Rectal smooth muscle tissue (tissue), 1 donor: ENCODE measurements at regions not wholly inside any gene's neighbourhood (a gene's known extent, or its start where the extent isn't known, plus 50 kb on each side); places are given as distances from the start of the nearest gene placed in this dataset.

Source experiments
- H3K27ac ChIP-seq: one replicate; pipeline ENCODE4 v1.7.0; 2013; ENCODE audit warnings: low read depth, low read length, inconsistent platforms
- H3K27me3 ChIP-seq: one replicate; pipeline ENCODE4 v1.7.0; 2013; ENCODE audit warnings: low read length; ENCODE audit not compliant: control insufficient read depth, insufficient read depth
- H3K36me3 ChIP-seq: one replicate; pipeline ENCODE4 v1.7.0; 2013; ENCODE audit warnings: low read length; ENCODE audit not compliant: control insufficient read depth, insufficient read depth
- H3K4me1 ChIP-seq: one replicate; pipeline ENCODE4 v1.7.0; 2013; ENCODE audit warnings: low read length; ENCODE audit not compliant: control insufficient read depth, insufficient read depth
- H3K4me3 ChIP-seq: one replicate; pipeline ENCODE4 v1.7.0; 2013; ENCODE audit warnings: low read length
- H3K9ac ChIP-seq: one replicate; pipeline ENCODE4 v1.7.0; 2013; ENCODE audit warnings: low read length

DNA sequence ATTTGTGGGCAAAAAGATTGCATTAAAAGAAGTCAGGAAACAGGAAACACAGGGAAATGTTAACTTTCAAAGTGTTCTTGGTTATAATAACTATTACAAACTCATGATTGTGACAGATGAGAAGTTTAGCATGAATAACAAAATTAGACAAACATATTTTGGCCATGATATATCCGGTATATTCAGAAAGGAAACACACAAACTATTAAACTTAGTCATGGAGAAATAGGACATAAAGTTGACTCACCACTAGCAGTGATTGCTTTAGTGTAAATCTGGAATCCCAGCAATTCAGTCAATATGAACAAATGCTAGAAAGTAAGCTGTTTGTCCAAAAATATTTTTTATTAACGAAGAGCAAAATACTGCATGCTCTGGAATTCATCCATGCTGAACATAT, 1299.9 kb downstream of the C4orf33 start:
- H3K9ac ChIP-seq = no peak overlapping the region
- no peaks in the 10 kb centered on the region for H3K27me3 ChIP-seq
- H3K27ac ChIP-seq = no peak overlapping the region
- H3K4me1 ChIP-seq = no peaks in the 10 kb centered on the region
- no peaks in the 10 kb centered on the region for H3K36me3 ChIP-seq
- no peak overlapping the region for H3K4me3 ChIP-seq

GRCh38 chr4:130403221-130403620, 1307.3 kb downstream of the C4orf33 start:
- H3K4me1 ChIP-seq = no peaks in the 10 kb centered on the region
- no peaks in the 10 kb centered on the region for H3K36me3 ChIP-seq
- H3K4me3 ChIP-seq = no peak overlapping the region
- no peak overlapping the region for H3K27ac ChIP-seq
- H3K9ac ChIP-seq = no peak overlapping the region
- H3K27me3 ChIP-seq = no peaks in the 10 kb centered on the region

- Histone ChIP-seq H3K36me3 (no peaks in the 10 kb centered on the region), H3K4me3 (no peak overlapping the region), H3K27ac (no peak overlapping the region), H3K9ac (no peak overlapping the region), H3K27me3 (no peaks in the 10 kb centered on the region), H3K4me1 (no peaks in the 10 kb centered on the region)
Measured at GRCh38 chr4:130416228-130416627, 1320.3 kb downstream of the C4orf33 start.

- no peak overlapping the region for H3K9ac ChIP-seq
- no peak overlapping the region for H3K27ac ChIP-seq
- H3K4me1 ChIP-seq = no peaks in the 10 kb centered on the region
- H3K4me3 ChIP-seq = no peak overlapping the region
- H3K27me3 ChIP-seq = no peaks in the 10 kb centered on the region
- H3K36me3 ChIP-seq = no peaks in the 10 kb centered on the region
Measured at GRCh38 chr4:130419211-130419975, 1323.4 kb downstream of the C4orf33 start.

GRCh38 chr4:130422261-130422660, 1326.3 kb downstream of the C4orf33 start:
- no peak overlapping the region for H3K4me3 ChIP-seq
- no peak overlapping the region for H3K9ac ChIP-seq
- no peak overlapping the region for H3K27ac ChIP-seq

GRCh38 chr4:130424211-130424610, 1328.3 kb downstream of the C4orf33 start:
- H3K4me1 ChIP-seq = no peaks in the 10 kb centered on the region
- no peaks in the 10 kb centered on the region for H3K36me3 ChIP-seq
- no peak overlapping the region for H3K9ac ChIP-seq
- no peak overlapping the region for H3K27ac ChIP-seq
- H3K4me3 ChIP-seq = no peak overlapping the region
- H3K27me3 ChIP-seq = no peaks in the 10 kb centered on the region

More at GRCh38 chr4:130422261-130422660, 1326.3 kb downstream of the C4orf33 start:
- Histone ChIP-seq H3K36me3 (no peaks in the 10 kb centered on the region), H3K27me3 (no peaks in the 10 kb centered on the region), H3K4me1 (no peaks in the 10 kb centered on the region)

- Histone ChIP-seq H3K4me1 (no peaks in the 10 kb centered on the region), H3K36me3 (no peaks in the 10 kb centered on the region), H3K9ac (no peak overlapping the region), H3K4me3 (no peak overlapping the region), H3K27me3 (no peaks in the 10 kb centered on the region), H3K27ac (no peak overlapping the region)
Measured at GRCh38 chr4:130432289-130432688, 1336.3 kb downstream of the C4orf33 start.

GRCh38 chr4:130449741-130450140, 1353.8 kb downstream of the C4orf33 start:
- Histone ChIP-seq H3K27ac (no peak overlapping the region), H3K4me3 (no peak overlapping the region), H3K4me1 (no peaks in the 10 kb centered on the region), H3K36me3 (no peaks in the 10 kb centered on the region), H3K9ac (no peak overlapping the region), H3K27me3 (no peaks in the 10 kb centered on the region)

DNA sequence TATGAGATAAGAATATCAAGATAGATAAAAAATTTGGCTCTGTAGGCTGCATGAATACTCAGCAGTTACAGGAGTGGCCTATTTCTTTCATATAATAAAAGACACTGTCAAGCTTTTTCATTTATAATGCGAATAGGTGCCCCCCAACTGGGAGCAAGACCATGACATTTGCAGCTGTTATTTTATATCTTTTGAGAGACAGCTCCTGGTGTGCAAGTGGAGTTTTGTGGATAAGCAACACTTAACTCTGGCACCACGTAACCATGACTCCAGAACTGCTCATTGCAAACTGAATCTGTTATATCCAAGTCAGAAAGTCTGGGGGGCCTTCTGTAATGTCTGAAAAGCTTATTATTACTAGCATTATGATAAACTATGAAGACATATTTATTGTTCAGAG, 1372.4 kb downstream of the C4orf33 start:
- Histone ChIP-seq H3K4me3 (no peak overlapping the region), H3K4me1 (no peaks in the 10 kb centered on the region), H3K27me3 (no peaks in the 10 kb centered on the region), H3K36me3 (no peaks in the 10 kb centered on the region), H3K27ac (no peak overlapping the region), H3K9ac (no peak overlapping the region)

GRCh38 chr4:130478406-130478805, 1382.5 kb downstream of the C4orf33 start:
- no peak overlapping the region for H3K27ac ChIP-seq
- no peaks in the 10 kb centered on the region for H3K36me3 ChIP-seq
- H3K27me3 ChIP-seq = no peaks in the 10 kb centered on the region
- H3K9ac ChIP-seq = no peak overlapping the region
- no peak overlapping the region for H3K4me3 ChIP-seq
- no peaks in the 10 kb centered on the region for H3K4me1 ChIP-seq

DNA sequence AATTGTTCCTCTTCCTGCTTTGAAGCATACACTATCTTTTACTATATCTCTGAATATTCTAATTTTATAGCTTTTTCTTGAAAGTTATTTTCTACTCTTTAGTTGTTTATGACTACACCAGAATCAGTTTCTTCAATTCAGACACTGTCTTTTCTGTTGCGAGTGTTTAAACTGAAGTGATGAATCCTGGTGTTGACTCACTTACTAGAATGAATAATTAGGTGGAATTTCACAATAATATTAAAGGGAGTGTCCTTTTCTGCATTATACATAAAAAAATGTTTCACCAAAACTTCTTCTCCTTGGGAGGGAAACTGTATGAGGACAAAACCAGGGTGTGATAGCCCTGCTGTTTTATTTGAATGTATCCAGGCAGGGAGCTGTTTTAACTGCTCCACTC, 1383.1 kb downstream of the C4orf33 start:
- no peaks in the 10 kb centered on the region for H3K36me3 ChIP-seq
- no peak overlapping the region for H3K27ac ChIP-seq
- no peak overlapping the region for H3K9ac ChIP-seq
- H3K27me3 ChIP-seq = no peaks in the 10 kb centered on the region
- H3K4me1 ChIP-seq = no peaks in the 10 kb centered on the region
- H3K4me3 ChIP-seq = no peak overlapping the region

- H3K27me3 ChIP-seq = no peaks in the 10 kb centered on the region
- H3K4me1 ChIP-seq = no peaks in the 10 kb centered on the region
- no peak overlapping the region for H3K27ac ChIP-seq
- H3K9ac ChIP-seq = no peak overlapping the region
- no peaks in the 10 kb centered on the region for H3K36me3 ChIP-seq
- no peak overlapping the region for H3K4me3 ChIP-seq
Measured at GRCh38 chr4:130479674-130480073, 1383.7 kb downstream of the C4orf33 start.

GRCh38 chr4:130484826-130485225, 1388.9 kb downstream of the C4orf33 start:
- H3K4me1 ChIP-seq = no peaks in the 10 kb centered on the region

More at GRCh38 chr4:130484826-130485225, 1388.9 kb downstream of the C4orf33 start:
- no peak overlapping the region for H3K9ac ChIP-seq
- no peaks in the 10 kb centered on the region for H3K36me3 ChIP-seq
- H3K27me3 ChIP-seq = no peaks in the 10 kb centered on the region
- no peak overlapping the region for H3K27ac ChIP-seq
- no peak overlapping the region for H3K4me3 ChIP-seq
